Superior temporal gyrus (tissue), 1 donor: ENCODE measurements at regions not wholly inside any gene's neighbourhood (a gene's known extent, or its start where the extent isn't known, plus 50 kb on each side); places are given as distances from the start of the nearest gene placed in this dataset.

Experiments
- DNase-seq: peaks from one replicate; pipeline ENCODE4 v3.0.0-alpha.2; 2016; ENCODE audit errors: extremely low spot score

DNA sequence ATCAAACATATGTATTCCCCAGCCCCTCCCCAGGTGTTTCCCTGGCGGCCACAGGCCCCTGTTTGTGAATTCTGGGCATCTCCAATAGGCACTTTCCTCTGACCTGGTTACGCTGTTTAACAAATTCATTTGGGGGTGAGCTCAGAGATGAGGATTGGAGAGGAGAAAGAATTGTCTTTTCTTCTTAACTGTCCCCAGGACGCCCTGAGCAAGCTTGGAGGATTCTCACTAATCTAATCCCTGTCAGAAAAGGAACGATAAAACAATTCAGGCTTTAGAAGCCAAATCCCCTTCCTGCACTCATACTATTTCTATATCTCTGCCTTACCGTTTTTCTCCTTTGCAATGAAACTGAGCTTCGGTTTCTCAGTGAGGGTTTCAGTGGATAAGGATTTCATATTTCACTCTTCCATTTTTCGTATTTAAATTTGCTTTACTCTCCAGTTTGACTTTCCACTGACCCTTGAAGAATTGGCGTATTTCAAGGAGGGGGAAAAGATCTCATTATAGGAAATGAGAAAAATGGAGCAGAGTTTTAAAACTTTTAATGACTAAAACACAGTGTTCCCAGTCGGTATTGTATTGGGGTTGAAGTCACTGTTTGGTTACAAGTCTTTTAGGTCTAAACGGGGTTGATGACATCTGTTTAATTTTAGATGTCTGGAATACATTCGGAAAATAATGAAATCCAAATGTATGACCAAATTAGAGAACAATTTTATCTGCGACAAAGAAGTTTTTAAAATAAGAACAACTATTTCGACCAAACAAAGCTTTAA, 180.1 kb downstream of the MACROH2A1 start:
- no peak for DNase-seq

DNA sequence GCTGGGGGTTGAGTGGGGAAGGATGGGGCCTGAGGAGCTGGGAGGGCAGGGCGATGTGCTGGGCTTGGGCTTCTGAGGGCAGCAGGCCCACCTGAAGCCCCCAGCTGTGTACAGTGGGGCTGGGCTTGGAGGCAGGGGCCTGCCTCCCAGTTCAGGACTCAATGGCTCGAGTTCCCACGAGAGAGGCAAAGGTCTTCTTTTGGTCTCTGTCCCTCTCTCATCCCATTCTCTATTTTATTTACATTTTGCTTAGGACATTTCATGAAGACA, 180.6 kb downstream of the MACROH2A1 start:
- DNase-seq: no peak

- DNase-seq: no peak
Observed at GRCh38 chr5:135217669-135218485, 181.2 kb downstream of the MACROH2A1 start.

DNA sequence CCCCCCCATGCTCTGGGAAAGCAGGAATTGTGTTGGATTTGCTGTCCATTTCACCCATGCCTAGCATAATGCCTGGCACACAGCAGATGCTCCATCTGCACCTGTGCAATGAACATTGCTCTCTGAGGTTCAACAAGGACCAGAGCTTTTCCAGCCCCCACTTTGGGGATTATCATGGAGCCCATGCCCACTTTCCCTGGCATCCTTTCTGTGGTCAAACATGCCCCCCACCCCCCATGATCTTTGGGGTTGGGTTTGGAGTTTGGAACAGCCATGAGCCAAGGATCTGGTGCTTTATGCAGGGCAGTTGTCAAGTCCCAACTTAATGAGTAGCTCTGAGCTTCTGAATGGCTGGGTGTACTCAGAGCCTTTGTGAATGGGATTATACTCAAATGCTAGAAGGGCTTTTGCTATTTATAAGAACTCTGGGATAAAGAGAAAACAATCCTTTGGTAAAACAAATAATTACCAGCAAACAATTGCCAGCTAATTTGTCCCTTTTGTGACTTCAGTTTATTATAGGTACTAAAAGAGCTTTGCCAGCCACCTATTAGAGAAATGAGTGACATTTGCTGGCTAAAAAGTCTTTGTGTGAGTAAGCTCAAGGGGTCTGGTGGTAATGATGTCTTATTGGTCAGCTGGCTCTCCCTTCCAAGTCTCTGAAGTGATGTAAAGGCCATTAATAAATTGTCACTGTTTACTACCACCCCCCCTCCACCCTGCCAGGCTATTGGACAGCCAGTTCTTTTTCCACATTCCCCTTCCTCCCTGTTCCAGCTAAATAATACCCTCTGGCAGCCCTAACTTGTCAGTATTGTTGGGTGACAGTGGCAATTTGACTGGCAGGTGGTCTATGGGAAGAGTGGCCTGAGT, 182.3 kb downstream of the MACROH2A1 start:
- no peak for DNase-seq

DNA sequence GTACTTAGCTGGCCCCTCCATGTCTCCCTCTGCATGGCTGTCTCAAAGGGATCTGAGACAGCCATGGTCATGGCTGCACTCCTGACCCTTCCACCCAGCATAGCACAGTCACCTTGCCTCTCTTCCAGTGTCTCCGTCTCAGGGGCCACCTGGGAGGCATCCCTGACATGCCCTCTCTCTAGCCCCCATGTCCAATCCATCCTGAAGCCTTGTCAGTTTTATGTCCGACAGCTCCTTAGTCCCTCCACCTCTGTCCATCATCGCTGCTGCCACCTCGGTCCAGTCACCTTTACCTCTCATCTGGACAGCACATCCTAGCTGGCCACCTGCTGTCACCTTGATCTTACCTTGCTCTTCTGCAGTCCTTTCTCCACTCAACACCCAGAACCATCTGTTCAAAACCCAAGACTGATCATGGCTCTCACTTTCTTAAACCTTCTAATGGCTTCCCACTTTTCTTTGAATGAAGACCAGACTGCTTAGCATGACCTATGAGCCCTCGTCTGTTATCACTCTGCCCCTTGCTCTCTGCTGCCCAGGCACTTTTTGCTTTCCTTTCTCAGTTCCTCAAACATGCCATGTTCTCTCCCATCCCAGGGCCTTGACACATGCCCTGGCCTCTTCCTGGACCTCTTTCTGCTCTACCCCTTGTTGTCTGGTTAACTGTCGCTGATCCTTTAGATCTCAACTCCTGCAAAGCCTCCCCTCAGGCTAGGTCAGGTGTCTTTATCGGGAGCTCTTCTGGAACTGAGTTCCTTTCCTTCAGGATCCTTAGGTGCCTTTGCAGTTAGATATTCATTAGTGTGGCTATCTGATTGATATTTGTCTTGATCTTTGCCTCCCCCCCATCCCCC, 181.8 kb upstream of the PITX1 start:
- DNase-seq: no peak

DNA sequence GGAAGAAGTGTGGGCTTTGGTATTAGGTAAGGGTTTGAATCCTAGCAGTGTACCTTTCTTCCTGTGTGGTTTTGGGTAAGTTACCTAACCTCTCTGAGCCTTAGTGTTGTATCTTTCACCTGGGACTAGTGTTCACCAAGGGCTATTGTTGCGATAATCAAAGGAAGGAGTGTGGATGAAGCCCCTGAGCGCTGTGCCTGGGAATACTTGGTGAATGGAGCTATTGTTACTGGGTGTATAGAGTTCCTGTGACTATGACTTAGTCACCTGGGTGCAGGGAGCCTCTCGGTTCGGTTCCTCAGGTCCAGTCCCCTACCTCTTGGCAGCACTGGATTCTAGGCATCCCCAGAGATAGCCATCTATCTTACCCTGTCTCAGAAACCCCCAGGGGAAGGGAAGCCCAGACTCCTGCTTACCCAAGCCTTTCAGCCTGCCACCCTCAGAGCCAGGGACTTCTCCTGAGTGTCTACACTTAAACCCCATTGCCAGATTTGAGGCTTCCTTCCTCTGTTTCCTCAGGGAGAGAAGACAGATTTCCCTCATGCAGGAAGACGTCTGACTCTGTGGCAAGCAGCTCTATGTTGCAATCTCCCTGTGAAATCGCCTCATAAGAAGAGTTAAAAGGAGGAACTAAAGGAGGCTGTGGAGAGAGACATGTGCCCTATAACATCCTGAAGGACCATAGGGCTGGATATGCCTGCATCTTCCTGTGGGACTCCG, 181.0 kb upstream of the PITX1 start:
- no peak for DNase-seq

DNA sequence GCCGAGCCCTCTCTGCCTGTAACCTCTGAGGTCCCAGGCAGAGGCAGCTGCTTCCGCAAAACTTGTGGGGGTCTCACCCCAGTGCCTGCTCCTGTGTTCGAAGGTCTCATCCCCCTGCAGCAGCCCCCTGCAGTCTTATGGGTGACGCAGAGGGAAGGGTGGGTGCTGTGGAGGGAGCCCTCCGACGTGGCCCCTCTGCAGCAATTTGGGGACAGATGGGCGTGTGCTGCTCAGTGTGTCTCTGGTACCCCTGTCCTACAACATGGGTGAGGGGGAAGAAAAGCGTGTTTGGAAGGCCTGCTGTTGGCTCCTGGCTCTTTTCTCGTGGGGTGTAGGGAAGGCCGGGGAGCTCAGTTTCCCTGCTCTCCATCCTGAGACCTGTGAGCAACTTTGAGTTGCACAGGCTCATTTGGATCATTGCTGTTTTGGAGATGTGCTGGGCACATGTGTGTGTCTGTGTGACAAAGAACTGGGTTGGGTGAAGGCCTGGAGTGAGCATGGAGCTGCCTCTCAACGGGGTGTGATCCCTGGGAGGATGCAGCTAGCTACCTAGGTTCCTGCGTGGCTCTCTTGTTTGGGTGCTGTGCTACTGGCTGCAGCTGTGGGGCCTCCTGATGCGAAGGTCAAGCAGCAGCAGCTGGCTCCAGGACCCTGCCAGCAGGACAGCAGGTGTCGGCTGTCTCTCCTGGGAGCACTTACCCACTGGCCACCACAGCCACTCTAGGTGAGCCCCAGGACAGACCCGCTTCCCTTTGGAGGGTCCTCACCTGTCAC, 179.6 kb upstream of the PITX1 start:
- DNase-seq: no peak

DNA sequence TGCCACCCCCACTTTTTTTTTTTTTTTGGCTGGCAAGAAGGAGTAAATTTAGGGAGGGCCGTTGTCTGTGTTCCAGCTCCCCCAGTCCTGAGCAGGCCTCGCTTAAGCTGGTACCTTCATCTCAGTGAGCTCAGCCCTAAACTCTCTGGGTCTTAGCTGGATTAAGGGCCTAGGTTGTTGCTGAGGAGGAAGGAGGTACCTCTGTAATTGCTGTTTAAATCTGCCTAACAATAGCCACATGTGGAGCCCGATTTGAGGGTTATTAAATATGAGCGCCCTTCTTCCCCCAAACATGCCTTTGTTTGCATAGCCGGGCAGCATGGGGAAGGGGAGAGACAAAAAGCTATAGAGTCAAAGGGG, 179.0 kb upstream of the PITX1 start:
- DNase-seq: no peak

DNA sequence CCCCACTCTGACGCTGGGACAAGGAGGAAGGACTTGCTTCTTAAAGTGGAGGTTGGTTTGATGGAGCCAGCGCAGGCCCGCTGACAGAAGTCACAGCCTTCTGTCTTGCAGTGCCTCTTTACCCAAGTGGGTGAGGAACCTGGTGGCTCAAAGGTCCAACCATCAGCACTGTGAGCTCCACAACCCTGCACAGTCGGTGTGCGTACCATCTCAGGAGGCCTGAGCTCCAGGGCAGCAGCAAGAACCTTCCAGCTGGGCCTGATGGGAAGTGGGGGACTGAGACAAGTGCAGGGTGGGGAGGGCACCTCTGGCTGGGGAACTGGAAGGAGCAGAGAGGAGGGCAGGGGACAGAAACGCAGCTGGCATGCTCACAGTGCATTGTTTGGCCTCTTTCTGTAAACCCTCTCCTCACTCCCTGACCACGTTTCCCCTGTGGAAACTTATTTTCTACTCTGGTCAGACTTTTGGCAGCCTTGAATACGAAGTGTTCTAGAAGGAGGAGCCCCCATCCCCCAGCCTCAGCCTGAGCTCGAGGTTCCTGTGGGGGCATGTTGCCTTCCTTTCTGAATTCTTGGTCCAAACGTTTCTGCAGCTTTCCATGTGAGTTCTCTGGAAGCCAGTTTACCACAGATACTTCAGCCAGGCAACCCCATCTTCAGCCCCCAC, 178.5 kb upstream of the PITX1 start:
- no peak for DNase-seq

GRCh38 chr5:135211791-135212190, 177.8 kb upstream of the PITX1 start:
- no peak for DNase-seq

DNA sequence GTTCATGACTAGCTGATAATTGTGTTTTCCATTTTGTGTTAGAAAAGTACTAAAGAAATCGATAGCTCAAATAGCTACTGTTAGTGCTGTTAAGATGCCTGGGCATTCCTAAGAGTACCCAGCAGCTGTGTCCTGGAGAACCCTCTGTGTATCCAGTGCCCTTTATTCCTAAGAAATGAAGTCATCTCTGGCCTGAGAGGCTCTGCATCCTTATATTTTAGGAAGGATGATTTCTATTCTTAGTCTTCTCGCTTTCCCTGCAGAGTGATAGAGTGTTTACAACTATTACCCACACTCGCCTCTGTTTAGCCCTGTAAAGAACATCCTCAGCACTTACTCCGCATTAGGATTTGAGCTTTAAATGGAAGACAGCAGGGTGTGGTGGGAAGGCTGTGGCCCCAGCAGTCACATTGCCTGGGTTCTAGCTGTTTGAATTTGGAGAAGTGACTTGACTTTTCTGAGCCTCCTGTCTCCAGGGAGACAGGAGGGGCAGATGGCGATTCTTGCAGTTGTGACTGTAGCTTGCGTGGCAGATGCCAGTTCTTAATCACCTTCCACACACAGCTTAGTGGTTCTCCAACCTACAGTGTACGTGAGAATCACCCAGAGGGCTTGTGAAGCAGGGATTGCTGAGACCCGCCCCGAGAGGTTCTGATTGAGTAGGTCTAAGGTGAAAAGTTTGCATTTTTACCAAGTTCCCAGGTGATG, 177.2 kb upstream of the PITX1 start:
- no peak for DNase-seq

GRCh38 chr5:135210286-135211055, 176.4 kb upstream of the PITX1 start:
- no peak for DNase-seq

- DNase-seq: no peak
Observed at GRCh38 chr5:135208903-135209721, 175.1 kb upstream of the PITX1 start.

- no peak for DNase-seq
Observed at GRCh38 chr5:135208555-135208902, 174.5 kb upstream of the PITX1 start.

DNA sequence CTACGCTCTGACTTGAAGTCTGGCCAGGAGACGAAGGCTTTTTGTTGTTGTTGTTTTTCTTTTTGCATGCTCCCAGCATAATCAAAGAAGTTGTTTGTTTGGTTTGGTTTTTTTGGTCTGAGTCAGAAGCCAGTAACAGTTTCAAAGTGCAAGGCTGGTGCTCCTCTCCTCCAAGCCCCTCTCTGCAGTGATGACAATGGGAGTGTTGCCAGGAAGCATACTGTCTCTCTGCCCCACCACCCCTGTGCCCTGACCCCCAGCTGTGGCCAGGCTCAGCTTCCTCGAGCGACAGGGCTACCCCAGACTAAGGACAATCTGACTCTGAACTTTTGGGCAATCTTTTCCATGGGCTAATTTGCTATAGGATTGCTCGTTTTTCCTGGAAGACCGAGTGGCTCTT, 173.8 kb upstream of the PITX1 start:
- DNase-seq: no peak

DNA sequence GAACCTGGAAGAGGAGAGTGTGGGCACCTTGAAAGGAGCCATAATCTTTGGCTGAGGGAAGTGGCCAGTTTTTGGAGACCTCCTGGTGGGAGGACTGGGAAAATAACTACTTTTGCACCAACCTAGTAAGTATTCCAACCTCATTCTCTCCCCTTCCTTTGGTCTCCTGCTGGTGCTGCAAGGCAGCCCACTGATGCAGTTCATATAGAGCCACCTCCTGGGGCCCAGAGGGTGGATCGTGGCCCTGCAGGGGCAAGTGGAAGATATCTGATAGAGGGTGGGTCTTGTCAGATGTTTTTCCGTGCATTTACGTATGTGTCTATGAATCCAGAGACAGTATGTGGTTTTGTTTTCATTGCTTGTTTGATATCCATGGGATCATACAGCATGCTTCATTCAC, 172.8 kb upstream of the PITX1 start:
- no peak for DNase-seq

DNA sequence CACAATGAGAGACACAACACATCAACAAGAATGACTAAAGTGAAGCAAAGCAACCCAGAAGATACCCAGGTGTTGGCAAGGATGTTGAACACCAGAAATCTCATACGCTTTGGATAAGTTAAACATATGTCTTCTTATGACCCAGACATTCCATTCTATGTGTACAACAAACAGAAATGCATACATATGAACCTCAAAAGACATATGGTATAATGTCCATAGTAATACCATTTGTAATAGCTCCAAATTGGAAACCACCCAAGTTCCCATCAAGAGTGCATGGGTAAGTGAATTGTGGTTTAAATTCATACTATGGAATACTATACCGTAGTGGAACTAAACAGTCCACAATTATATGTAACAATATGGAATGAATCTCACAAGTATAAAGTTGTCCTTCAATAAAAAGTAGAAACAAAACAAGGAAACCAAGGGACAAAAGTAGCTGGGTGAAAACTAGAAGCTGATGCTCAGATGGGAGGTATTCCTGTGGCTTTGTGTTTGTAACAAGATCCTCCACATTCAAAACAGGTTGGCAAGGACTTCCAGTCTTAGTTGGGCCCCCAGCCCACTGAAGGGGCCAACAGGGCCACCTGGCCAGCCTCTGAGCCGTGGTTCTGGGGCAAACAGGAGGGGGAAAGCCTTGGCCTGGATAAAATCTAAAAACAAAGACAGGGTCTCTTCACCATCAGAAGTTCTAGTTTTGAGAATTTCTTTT, 171.8 kb upstream of the PITX1 start:
- DNase-seq: no peak
